GF-D8 (cell line): ENCODE measurements at regions not wholly inside any gene's neighbourhood (a gene's known extent, or its start where the extent isn't known, plus 50 kb on each side); places are given as distances from the start of the nearest gene placed in this dataset.

Experiments used
- DNase-seq: peaks from one replicate; lab custom pipeline; 2025; lab: John Stamatoyannopoulos, UW

- no peak for DNase-seq
These were observed 91.9 kb upstream of the MGMT start for GRCh38 chr10:129375171-129375570.

- no peak for DNase-seq
These were observed 91.1 kb upstream of the MGMT start for GRCh38 chr10:129375912-129376311.

DNA sequence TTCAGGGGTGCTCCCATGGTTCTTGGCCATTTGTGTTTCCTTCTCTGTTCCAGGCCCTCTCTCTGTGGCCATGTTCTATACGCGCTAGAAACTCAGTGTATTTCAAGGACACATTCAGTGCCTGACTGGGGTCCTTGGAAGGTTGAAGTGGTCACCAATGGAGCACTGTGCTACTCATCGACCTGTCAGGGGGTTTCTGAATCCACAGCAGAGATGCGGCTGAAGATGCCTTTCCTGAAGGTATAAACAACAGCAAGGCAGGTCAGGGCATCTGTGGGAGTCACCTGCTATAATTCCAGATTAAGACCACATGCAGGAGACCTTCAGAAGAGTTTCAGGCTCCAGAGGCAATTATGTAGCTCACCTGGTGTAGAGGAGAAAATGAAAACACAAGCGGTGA lies 86.8 kb upstream of the MGMT start:
- no peak for DNase-seq

GRCh38 chr10:129381741-129382140 lies 85.3 kb upstream of the MGMT start:
- DNase-seq, result no peak

DNA sequence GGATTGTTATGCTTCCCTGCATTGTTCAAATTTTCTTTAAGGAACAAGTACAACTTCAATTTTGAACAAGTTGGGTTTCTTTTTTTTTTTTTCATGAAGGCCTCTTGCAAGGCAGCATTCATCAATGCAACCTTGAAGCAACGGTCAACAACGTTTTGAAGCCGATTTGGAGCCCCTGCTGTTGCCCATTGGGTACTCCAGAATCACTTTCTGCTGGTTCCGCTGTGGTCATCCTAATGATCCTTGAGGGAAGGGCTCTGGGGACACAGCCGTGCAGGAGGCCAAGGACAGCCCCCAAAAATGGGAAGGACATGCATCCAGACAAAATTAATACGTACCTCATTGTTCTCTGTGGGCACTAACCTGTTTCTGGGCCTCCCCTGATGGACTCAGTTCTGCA lies 84.6 kb upstream of the MGMT start:
- no peak for DNase-seq

- no peak for DNase-seq
These were observed 83.4 kb upstream of the MGMT start for GRCh38 chr10:129383651-129384050.

GRCh38 chr10:129385600-129385999 lies 81.4 kb upstream of the MGMT start:
- DNase-seq, result no peak

GRCh38 chr10:129386415-129387257 lies 80.4 kb upstream of the MGMT start:
- DNase-seq, result no peak

- DNase-seq, result no peak
These were observed 79.8 kb upstream of the MGMT start for GRCh38 chr10:129387258-129387525.

GRCh38 chr10:129388435-129388834 lies 78.6 kb upstream of the MGMT start:
- no peak for DNase-seq

- no peak for DNase-seq
These were observed 77.8 kb upstream of the MGMT start for GRCh38 chr10:129389194-129389593.

- no peak for DNase-seq
These were observed 76.9 kb upstream of the MGMT start for GRCh38 chr10:129390147-129390546.

DNA sequence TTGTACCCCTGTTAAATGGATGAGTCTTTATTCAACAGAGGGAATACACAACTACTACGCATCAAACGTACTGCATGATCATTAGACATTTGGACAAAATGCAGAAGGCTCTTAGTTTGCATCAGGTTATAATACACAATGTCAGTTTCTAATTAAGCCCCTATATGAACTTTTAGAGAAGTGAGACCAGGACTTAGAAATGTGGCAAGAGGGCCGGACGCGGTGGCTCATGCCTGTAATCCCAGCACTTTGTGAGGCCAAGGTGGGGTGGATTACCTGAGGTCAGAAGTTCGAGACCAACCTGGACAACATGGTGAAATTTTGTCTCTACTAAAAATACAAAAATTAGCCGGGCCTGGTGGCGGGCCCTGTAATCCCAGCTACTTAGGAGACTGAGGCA lies 76.3 kb upstream of the MGMT start:
- DNase-seq, result no peak

DNA sequence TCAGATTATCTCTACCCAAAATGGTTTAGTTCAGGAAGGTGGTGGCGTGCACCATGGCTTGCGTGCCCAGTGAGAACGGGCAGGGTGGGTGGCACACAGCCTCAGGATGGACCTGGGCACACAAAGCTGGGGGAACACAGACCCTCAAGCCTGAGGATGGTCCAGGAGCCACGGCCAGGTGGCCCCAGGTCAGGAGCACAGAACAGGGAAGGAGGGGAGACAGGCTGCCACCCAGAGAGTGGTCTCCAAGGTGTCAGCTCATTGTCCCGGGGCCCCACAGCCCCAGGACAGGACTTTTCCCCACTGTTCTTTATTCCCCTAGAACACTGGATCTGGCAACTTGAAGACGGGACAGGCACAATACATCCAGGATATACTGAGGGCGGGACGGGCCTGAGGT lies 75.6 kb upstream of the MGMT start:
- no peak for DNase-seq

DNA sequence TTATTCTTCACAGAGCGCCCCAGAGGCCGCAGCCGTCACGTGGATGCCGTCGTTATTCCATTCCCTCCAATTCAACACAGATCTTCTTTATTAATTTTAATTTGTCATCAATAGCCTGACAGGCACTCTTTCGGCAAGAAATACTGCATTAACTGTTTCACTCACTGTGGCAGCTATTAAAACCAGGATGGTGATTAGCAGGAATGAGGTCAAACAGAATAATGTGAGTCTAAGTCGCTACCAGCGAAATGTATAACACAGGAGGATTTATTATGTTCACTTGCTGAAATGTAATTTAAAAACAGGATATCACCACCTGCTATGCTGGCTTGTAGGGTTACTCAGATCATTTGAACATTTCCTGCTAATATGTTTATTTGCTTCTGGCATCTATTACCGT lies 74.2 kb upstream of the MGMT start:
- no peak for DNase-seq

GRCh38 chr10:129393812-129394211 lies 73.2 kb upstream of the MGMT start:
- no peak for DNase-seq

DNA sequence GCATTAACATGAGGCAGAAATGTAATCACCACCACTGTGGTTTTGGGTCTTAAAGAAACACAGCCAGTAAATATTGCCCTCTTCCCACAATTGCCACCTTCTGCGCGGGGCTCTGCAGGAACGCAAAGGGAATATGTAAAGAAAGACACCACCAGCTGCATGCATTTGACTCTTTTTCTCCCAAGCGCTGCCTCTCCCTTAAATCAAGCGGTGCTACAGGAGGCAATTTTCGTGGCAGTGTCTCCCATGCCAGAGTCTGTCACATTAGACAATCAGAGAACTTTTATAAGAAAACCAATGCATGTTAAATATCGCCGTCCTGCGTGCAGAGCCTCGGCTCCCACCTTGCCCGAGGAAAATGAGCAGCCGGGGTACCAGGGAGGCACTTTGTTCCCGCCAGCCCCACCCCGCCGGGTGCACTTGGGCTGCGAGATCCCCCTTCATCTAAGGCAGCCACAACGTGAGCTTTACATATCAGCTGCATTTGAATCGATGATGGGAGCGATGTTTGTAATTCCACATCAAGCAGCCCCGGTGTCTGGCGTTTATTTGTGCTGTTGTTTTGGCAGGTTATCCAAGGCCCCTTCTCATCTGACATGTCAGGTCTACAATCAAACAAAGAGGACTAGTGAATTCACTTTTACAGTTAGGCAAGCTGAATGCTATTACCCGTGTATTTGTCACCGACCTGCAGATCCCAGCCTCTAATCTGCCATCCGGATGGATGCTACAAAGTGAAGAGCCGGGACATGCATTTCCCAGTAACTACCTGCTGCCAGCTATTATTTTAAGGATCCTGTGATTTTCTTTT lies 72.3 kb upstream of the MGMT start:
- DNase-seq, result no peak

DNA sequence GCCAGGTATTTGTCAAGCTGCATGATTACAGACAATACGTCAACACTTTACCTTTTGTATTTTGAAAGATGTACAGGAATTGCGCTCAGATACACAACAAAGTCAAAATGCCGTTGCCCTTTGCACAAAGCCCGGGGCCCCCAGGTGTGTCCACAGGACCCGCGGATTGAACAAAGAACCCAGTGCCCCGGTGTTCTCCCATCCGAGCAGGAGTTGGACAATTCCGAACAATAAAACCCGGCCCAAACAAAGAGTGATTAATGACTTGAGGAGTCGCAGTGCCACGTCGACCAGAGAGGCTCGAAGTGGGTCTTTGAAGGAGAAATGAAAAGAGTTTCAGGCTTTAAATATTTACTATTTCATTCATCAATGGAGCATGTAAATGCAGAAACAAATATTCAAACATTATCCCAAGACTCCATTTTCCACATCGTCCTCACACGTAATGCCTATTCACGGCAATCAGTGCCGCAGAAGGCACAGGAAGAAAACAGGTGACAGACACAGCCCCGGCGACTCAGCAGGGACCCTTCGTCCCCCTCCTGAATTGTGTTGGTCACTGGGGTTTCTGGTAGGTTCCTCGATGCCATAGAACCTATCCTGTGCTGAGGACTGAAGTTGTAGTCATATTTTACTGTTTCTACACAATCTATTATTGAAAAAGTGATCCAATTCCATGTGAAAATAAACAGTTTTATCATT lies 70.9 kb upstream of the MGMT start:
- DNase-seq, result no peak

- DNase-seq, result no peak
These were observed 69.7 kb upstream of the MGMT start for GRCh38 chr10:129397198-129397974.

GRCh38 chr10:129398711-129399141 lies 68.3 kb upstream of the MGMT start:
- no peak for DNase-seq

GRCh38 chr10:129400426-129400825 lies 66.6 kb upstream of the MGMT start:
- DNase-seq, result no peak

GRCh38 chr10:129402459-129402858 lies 64.6 kb upstream of the MGMT start:
- no peak for DNase-seq
